Left lobe of liver (tissue), 2 donors: ENCODE measurements at regions not wholly inside any gene's neighbourhood (a gene's known extent, or its start where the extent isn't known, plus 50 kb on each side); places are given as distances from the start of the nearest gene placed in this dataset.
"Not testable (repeated sequence)": the region's sequence is repeated elsewhere in the genome, so short reads cannot be mapped to it uniquely, and the experiment has no call there.

Experiments used
- ATAC-seq: fragments of 200-7000 bp; cut with Tn5 transposase; one replicate; pipeline ENCODE4 v1.9.1; 2020; ENCODE audit warnings: mild to moderate bottlenecking, moderate library complexity
- DNase-seq: peaks from one replicate; pipeline ENCODE4 v3.0.0-alpha.2; 2020; ENCODE audit warnings: low spot score
- donor health status: DM: no; HTN: no; CAD: no; lungs with moderate emphysema.
- donor health status: DM: no; HTN: yes; CAD: no.

- ATAC-seq = no peak
- DNase-seq = no peak
These were observed 105.9 kb upstream of the SLC7A11 start for GRCh38 chr4:138348055-138348454.

DNA sequence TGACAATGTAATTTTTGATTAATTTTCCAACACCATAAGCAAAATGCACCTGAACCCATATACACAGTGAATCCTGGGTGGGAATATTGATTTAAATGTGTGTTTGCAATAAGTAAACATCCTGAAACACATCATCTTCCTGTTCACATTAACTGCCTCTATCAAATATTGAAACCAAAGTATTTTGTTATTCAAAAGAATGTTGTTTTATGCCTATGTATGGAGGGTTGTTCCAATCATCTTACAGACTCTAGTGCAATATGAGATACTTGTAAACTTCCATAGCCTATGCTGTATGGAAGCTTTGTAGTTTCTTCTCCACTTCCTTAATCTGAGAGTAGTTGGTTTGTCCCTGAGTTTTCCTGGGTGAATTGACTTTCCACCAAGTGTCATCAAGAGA, 105.4 kb upstream of the SLC7A11 start:
- ATAC-seq (no peak), DNase-seq (no peak)

DNA sequence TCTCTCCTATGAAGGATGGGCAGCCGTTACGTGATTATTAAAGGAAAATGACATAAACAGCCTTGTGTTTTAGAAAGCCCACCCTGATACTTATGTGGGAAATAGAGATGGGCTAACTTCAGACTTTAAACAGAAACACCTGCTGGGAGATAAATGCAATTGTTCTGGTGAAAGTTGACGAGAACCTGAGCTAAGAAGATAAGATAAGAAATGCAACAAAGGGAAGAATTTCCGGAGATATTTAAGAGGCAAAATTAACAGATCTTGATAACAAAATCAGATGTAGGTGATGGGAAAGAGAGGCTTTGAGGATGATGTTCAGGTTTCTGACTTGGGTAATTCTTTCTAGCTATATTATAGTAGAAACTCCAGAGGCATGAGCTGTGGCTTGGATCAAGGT, 102.7 kb upstream of the SLC7A11 start:
- DNase-seq = no peak
- ATAC-seq = no peak

GRCh38 chr4:138344054-138344453, 101.9 kb upstream of the SLC7A11 start:
- ATAC-seq (no peak), DNase-seq (no peak)

GRCh38 chr4:138341739-138342415, 99.7 kb upstream of the SLC7A11 start:
- no peak for ATAC-seq
- no peak for DNase-seq

DNA sequence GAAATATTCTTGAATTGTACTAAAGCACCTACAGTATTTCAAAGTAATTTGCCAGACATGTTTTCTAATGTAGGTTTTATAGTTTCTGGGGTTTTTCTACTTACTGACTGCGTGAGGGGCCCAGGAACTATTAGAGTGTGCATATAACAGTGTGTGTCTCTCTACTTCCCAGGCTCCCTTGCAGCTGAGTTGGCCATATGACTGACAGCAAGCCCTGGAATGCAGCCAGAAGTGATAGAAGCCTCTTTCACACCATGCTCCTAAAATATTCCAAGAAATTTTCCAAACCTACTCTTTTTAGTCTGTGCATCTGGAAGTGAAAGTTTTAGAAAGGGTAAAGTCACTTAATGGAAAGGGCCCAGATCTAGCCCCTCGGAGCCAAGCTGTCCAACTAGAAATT, 96.7 kb upstream of the SLC7A11 start:
- ATAC-seq = no peak
- DNase-seq = no peak

DNA sequence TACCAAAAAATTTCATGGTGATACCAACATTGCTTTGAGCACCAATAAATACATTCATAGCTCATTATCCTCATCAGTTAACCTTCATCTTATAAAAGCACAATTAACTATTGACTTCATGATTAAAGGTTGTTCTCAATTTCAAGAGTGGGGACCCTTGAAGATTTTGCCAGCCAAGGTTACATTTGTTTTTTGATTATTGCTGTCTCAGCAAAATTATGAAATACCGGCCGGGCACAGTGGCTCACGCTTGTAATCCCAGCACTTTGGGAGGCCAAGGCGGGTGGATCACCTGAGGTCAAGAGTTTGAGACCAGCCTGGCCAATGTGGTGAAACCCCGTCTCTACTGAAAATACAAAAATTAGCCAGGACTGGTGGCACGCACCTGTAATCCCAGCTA, 96.1 kb upstream of the SLC7A11 start:
- DNase-seq, ATAC-seq: not testable (repeated sequence)

- DNase-seq (peak; percentile 51), ATAC-seq (peak; percentile 94)
These were observed 92.3 kb upstream of the SLC7A11 start for GRCh38 chr4:138334346-138335016.

DNA sequence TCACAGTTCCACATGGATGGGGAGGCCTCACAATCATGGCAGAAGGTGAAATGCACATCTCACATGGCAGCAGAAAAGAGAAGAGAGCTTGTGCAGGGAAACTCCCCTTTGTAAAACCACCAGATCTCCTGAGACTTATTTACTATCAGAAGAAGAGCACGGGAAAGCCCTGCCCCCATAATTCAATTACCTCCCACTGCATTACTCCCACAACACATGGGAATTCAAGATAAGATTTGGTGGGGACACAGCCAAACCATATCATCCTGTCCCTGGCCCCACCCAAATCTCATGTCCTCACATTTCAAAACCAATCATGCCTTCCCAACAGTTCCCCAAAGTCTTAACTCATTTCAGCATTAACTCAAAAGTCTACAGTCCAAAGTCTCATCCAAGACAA, 90.3 kb upstream of the SLC7A11 start:
- ATAC-seq, DNase-seq: not testable (repeated sequence)

- ATAC-seq (no peak), DNase-seq (no peak)
These were observed 88.4 kb upstream of the SLC7A11 start for GRCh38 chr4:138330531-138330930.

- ATAC-seq = no peak
- no peak for DNase-seq
These were observed 87.4 kb upstream of the SLC7A11 start for GRCh38 chr4:138329506-138330070.

DNA sequence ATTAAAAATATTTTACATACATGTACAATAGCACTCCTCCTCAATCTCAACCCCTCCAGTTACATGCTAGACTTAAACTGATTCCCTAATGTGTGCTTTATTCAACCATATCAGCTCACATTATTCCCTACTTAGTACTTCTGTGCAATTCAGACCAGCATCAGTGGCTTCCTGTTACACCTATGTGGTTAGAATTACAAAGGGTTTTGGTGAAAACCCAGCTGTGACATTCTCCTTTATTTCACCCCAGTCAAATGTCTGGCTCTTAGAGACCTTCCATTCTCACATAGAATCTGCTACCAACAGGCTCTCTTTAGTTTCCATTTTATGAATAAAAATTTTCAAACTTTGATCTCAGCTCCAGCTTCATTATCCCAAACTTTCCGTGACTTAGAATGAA, 85.2 kb upstream of the SLC7A11 start:
- ATAC-seq (no peak), DNase-seq (no peak)

DNA sequence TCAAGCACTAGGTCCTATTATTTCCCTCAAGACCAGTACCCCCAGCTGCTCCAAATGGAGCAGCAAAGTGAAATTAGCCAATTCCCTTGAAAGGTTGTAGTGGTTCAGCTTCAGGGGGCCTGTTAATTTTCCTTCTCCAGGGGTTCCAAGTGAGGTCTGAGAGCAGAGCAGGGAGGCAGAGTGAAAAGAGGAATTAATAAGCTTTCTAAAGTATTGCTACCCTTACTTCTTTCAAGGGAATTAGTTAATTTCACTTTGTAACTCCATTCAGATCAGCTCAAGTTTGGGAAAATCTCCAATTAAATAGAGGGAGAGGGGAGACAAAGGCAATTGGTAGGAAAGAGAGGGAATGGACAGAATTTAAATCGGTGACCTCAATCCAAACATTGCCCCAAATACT, 78.7 kb upstream of the SLC7A11 start:
- DNase-seq (no peak), ATAC-seq (no peak)

DNA sequence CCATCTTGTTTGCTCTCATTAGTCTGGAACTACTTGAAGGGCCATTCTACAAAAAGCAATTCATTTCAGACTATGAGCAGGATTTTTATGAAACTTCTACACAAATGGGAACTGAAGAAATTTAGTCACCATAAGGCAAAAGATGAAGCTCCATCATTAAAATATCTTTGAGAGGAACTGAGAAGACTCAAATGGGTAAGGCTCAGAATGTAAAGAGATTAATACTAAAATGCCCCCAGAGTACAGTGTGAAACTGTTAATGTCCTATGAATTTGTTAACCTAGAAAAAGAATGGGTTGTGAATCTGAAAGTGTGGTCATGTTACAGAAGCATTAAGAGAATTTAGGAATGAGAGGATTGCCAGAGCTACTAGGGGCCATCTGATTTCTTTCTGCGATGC, 77.9 kb upstream of the SLC7A11 start:
- ATAC-seq (no peak), DNase-seq (no peak)

DNA sequence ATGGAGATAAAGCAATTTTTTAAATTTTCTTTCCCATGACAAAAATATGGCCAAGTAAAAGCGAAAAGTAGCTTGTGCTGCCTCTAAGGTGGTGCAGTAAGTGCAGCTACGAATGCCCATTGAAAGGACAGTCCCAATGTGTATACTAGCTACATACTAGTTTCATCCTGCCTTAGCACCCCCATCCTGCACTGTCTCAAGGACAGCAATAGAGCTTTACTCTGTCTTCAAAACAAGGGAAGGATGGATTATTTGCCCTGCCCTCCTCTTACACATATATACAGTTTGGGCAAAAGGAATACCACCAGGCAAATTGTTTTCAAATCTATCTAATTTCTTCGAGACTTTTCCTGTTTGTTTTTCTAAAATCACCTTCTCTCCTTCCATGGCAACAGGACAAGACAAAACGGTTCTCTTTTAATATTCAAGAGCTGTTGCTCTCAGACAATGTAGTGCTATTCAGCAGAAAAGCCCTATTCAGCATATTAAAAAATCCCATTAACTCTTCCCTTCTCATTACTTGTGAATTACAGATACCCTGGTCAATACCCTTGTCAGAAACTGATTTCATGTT, 75.1 kb upstream of the SLC7A11 start:
- ATAC-seq (no peak), DNase-seq (no peak)

DNA sequence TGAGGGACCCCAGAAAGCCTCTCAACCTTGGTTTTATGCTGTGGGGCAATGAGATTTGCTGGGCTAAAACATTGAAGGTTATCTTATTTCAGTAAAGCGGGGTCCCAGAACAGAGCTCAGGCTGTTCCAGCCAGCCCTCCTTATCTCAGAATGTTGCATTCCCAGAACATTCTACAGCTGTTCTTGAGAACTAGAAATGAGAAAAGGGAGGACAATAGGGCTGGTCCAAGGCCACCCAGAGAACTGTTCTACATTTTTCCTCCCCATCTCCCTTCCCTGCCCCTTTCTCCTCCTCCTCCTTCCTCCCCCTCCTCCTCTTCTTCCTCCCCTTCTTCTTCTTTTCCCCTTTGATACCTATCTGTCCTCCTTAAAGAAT, 70.4 kb upstream of the SLC7A11 start:
- DNase-seq (no peak), ATAC-seq (no peak)

- ATAC-seq = no peak
- DNase-seq = no peak
These were observed 69.8 kb upstream of the SLC7A11 start for GRCh38 chr4:138311771-138312535.

DNA sequence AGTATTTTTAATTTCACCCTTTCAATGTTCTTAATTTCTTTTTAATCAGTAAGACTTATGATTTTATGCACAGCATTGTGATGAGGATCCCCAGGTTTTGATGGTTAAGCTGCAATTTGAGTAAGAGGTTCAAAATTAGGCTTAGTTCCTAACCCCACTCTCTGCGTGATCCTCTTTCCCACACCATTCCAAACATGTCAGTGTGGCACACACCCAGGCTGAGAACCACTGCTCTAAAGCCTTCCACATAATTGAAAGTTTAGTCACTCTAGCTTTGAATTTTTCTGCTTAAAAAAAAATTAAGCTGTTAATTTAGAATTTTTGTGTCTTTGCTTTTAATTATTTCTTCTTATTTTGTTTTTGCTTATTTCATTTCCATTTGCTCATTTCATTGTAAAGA, 68.8 kb upstream of the SLC7A11 start:
- ATAC-seq = no peak
- DNase-seq = no peak

GRCh38 chr4:138310498-138310897, 68.3 kb upstream of the SLC7A11 start:
- DNase-seq (no peak), ATAC-seq (no peak)

- ATAC-seq (no peak), DNase-seq (no peak)
These were observed 66.2 kb upstream of the SLC7A11 start for GRCh38 chr4:138308356-138308755.

DNA sequence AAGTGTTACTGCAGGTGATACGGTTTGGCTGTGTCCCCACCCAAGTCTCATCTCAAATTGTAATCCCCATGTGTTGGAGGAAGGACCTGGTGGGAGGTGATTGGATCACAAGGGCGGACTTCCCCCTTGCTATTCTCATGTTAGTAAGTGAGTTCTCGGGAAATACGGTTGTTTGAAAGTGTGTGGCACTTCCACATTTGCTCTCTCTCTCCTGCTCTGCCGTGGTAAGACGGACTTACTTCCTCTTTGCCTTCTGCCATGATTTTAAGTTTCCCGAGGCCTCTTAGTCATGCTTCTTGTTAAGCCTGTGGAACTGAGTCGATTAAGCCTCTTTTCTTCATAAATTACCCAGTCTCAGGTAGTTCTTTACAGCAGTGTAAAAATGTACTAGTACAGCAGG, 65.2 kb upstream of the SLC7A11 start:
- ATAC-seq (no peak), DNase-seq (no peak)

GRCh38 chr4:138305050-138305449, 62.9 kb upstream of the SLC7A11 start:
- DNase-seq (no peak), ATAC-seq (no peak)
